Mammary epithelial cell (primary cell): ENCODE measurements at regions not wholly inside any gene's neighbourhood (a gene's known extent, or its start where the extent isn't known, plus 50 kb on each side); places are given as distances from the start of the nearest gene placed in this dataset.

Source experiments
- CTCF ChIP-seq, 2 donors: IDR thresholded peaks in 1 of 2; conservative IDR thresholded peaks in 1 of 2; 2 replicates each; pipeline ENCODE4 v1.5.1; 2011 to 2012; ENCODE audit warnings: inconsistent platforms in 2 of 2, low read length in 2 of 2, mild to moderate bottlenecking in 2 of 2, control low read depth in 1 of 2, low read depth in 1 of 2; ENCODE audit not compliant: insufficient read depth in 1 of 2; ENCODE audit errors: extremely low read depth in 1 of 2
- EZH2 ChIP-seq: IDR thresholded peaks from 2 replicates; pipeline ENCODE4 v1.6.1; 2012; ENCODE audit warnings: low read length, inconsistent platforms, borderline replicate concordance

DNA sequence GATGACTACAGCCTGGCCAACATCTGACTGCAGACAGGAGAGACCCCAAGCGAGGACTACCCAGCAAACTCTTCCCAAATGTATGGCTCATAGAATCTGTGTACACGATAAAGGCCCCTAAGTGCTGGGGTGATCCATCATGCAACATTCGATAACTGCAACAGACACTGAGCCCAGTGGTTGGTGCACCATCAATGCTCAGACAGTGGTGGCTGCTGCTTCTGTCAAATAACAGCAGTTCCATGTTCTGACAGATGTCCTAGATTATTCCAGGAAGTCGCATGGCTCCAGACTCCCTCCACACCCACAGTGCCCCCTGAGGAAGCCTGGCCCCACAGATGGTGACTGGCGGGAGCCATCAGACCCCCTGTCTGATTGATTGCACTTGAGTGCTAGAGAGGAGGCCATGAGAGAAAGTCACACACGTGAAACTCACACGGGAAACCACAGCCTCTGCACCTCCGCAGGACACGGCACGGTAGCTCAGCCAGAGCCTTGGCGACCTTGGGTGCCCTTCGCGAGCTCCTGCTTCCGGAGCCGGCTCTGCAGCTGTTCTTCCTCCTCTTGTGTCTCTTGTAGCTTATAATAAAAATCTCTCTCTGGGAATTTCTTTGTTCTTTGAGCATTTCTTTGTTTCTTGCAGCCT lies 1155.9 kb downstream of the TBC1D22A start:
- TF ChIP-seq CTCF (conservative IDR thresholded peaks at IDR 0.05 in 1 of 2, IDR thresholded peaks at IDR 0.05 in 1 of 2; ENCODE audit: extremely low read depth in 1 of 2, insufficient read depth in 1 of 2, low read depth in 1 of 2, low read length in 2 of 2) (no peak), EZH2 (no peak)
